Body of pancreas (tissue), 4 donors: ENCODE measurements at regions not wholly inside any gene's neighbourhood (a gene's known extent, or its start where the extent isn't known, plus 50 kb on each side); places are given as distances from the start of the nearest gene placed in this dataset.

Experiments used
- POLR2A ChIP-seq, 3 donors: fragments of 450-650 bp; IDR thresholded peaks; one replicate each; pipeline ENCODE4 v1.6.1; 2016; ENCODE audit warnings: antibody characterized with exemption in 3 of 3, mild to moderate bottlenecking in 2 of 3
- TF ChIP-seq, protein P1 (sequence below), 7 experiments: fragments of 450-650 bp in 4 of 7; fragments of 200-600 bp in 3 of 7; sonication (generic) in 3 of 7; IDR thresholded peaks; one replicate each; pipeline ENCODE4 v1.5.1; 2016 to 2019; ENCODE audit warnings: antibody characterized with exemption in 7 of 7

DNA sequence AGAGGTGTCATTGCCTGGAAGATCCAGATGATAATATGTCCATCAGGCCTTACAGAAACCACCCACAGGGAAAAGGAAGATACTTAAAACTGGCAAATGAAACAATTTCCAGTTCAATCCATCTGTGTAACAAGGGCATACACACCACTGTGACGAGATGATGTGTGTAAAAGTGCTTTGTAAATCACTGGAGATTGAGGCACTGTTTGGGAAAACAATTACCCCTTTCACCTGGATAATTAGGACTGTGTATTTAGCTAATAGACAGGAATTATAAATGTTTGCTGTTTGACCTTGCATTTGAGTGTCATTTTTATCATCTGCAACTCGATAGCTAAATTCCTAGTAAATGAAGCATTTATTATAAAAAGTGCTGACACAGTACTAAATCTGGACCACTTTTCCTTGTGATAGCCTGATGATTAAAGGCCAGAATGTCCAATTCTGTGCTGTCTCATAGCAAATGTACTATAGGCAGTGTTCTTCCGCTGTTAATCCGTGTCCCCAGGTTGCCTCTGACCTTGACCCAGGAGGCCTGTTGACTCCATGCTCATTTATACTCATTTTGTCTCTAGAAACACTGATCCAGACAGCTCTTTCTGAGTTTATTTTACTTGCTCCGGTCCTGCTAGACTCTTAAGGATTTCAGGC is 105.8 kb downstream of the LACC1 start:
- TF ChIP-seq, protein P1, sequence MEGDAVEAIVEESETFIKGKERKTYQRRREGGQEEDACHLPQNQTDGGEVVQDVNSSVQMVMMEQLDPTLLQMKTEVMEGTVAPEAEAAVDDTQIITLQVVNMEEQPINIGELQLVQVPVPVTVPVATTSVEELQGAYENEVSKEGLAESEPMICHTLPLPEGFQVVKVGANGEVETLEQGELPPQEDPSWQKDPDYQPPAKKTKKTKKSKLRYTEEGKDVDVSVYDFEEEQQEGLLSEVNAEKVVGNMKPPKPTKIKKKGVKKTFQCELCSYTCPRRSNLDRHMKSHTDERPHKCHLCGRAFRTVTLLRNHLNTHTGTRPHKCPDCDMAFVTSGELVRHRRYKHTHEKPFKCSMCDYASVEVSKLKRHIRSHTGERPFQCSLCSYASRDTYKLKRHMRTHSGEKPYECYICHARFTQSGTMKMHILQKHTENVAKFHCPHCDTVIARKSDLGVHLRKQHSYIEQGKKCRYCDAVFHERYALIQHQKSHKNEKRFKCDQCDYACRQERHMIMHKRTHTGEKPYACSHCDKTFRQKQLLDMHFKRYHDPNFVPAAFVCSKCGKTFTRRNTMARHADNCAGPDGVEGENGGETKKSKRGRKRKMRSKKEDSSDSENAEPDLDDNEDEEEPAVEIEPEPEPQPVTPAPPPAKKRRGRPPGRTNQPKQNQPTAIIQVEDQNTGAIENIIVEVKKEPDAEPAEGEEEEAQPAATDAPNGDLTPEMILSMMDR (IDR thresholded peaks at IDR 0.05), result no peak
- no peak for TF ChIP-seq POLR2A (IDR thresholded peaks at IDR 0.05)
